ENCODE measurements at regions not wholly inside any gene's neighbourhood (a gene's known extent, or its start where the extent isn't known, plus 50 kb on each side); places are given as distances from the start of the nearest gene placed in this dataset.

GRCh38 chr7:20016669-20017068 lies 200.5 kb downstream of the MACC1 start:
- Histone ChIP-seq H3K4me2 (ENCODE audit: low read depth, low read length, poor library complexity, severe bottlenecking) (no peak overlapping the region), H3K9me3 (ENCODE audit: low read length) (no peaks in the 10 kb centered on the region), H3K27me3 (ENCODE audit: low read length) (no peaks in the 10 kb centered on the region), H3K4me3 (ENCODE audit: low read length) (no peak overlapping the region), H3K4me1 (ENCODE audit: low read length) (peaks cover 13% of the 10 kb centered on the region), H3K9ac (ENCODE audit: low read length) (no peak overlapping the region), H2AFZ (ENCODE audit: low read length) (no peak overlapping the region), H3K79me2 (ENCODE audit: low read length) (no peaks in the 10 kb centered on the region), H3K36me3 (ENCODE audit: insufficient read depth, low read length) (no peaks in the 10 kb centered on the region), H3K27ac (ENCODE audit: low read length) (no peak overlapping the region), H3K9me2 (replicated peaks; ENCODE audit: insufficient read depth, low read length) (no peaks in the 10 kb centered on the region), H4K20me1 (ENCODE audit: insufficient read depth, low read depth, low read length) (no peaks in the 10 kb centered on the region)
- DNase-seq = no peak

GRCh38 chr7:20013536-20013935 lies 203.6 kb downstream of the MACC1 start:
- H4K20me1 ChIP-seq (ENCODE audit: insufficient read depth, low read depth, low read length) = no peaks in the 10 kb centered on the region
- no peak overlapping the region for H2AFZ ChIP-seq (ENCODE audit: low read length)
- peaks cover 13% of the 10 kb centered on the region for H3K4me1 ChIP-seq (ENCODE audit: low read length)
- H3K36me3 ChIP-seq (ENCODE audit: insufficient read depth, low read length) = no peaks in the 10 kb centered on the region
- no peak overlapping the region for H3K27ac ChIP-seq (ENCODE audit: low read length)
- H3K9me2 ChIP-seq (replicated peaks; ENCODE audit: insufficient read depth, low read length) = no peaks in the 10 kb centered on the region
- H3K4me3 ChIP-seq (ENCODE audit: low read length) = no peak overlapping the region
- no peaks in the 10 kb centered on the region for H3K9me3 ChIP-seq (ENCODE audit: low read length)
- no peaks in the 10 kb centered on the region for H3K27me3 ChIP-seq (ENCODE audit: low read length)
- H3K4me2 ChIP-seq (ENCODE audit: low read depth, low read length, poor library complexity, severe bottlenecking) = no peak overlapping the region
- H3K9ac ChIP-seq (ENCODE audit: low read length) = no peak overlapping the region
- DNase-seq = peak; percentile 41
- H3K79me2 ChIP-seq (ENCODE audit: low read length) = no peaks in the 10 kb centered on the region

DNA sequence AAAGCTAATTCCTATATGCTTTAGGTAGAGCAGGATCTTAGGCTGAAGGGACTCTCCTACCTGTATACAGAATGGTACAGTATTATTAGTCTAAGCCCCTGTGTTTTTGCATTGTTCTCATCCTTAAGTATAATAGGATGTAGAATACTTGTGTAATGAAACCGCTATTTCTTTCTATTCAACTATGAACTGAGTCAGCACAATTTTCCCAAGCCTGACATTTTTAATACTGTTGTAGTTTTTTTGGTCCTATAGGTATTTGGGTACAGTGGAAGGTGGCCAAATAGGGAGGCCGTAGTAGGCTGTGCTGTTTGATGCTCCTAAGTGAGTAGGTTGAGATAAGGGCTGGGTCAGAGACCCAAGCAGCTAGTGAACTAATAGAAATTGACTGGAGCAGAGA lies 205.1 kb downstream of the MACC1 start:
- DNase-seq = no peak
- H3K9me3 ChIP-seq (ENCODE audit: low read length) = no peaks in the 10 kb centered on the region
- no peaks in the 10 kb centered on the region for H4K20me1 ChIP-seq (ENCODE audit: insufficient read depth, low read depth, low read length)
- peaks cover 13% of the 10 kb centered on the region for H3K4me1 ChIP-seq (ENCODE audit: low read length)
- no peak overlapping the region for H3K4me2 ChIP-seq (ENCODE audit: low read depth, low read length, poor library complexity, severe bottlenecking)
- H3K4me3 ChIP-seq (ENCODE audit: low read length) = no peak overlapping the region
- H3K79me2 ChIP-seq (ENCODE audit: low read length) = no peaks in the 10 kb centered on the region
- no peaks in the 10 kb centered on the region for H3K36me3 ChIP-seq (ENCODE audit: insufficient read depth, low read length)
- H3K9ac ChIP-seq (ENCODE audit: low read length) = no peak overlapping the region
- H3K9me2 ChIP-seq (replicated peaks; ENCODE audit: insufficient read depth, low read length) = no peaks in the 10 kb centered on the region
- H3K27ac ChIP-seq (ENCODE audit: low read length) = no peak overlapping the region
- no peaks in the 10 kb centered on the region for H3K27me3 ChIP-seq (ENCODE audit: low read length)
- no peak overlapping the region for H2AFZ ChIP-seq (ENCODE audit: low read length)

GRCh38 chr7:20010877-20011276 lies 206.3 kb downstream of the MACC1 start:
- Histone ChIP-seq H2AFZ (ENCODE audit: low read length) (no peak overlapping the region), H3K4me1 (ENCODE audit: low read length) (peaks cover 13% of the 10 kb centered on the region), H3K4me2 (ENCODE audit: low read depth, low read length, poor library complexity, severe bottlenecking) (no peak overlapping the region), H3K36me3 (ENCODE audit: insufficient read depth, low read length) (no peaks in the 10 kb centered on the region), H3K27me3 (ENCODE audit: low read length) (no peaks in the 10 kb centered on the region), H3K9me3 (ENCODE audit: low read length) (no peaks in the 10 kb centered on the region), H3K9me2 (replicated peaks; ENCODE audit: insufficient read depth, low read length) (no peaks in the 10 kb centered on the region), H4K20me1 (ENCODE audit: insufficient read depth, low read depth, low read length) (no peaks in the 10 kb centered on the region), H3K27ac (ENCODE audit: low read length) (no peak overlapping the region), H3K79me2 (ENCODE audit: low read length) (no peaks in the 10 kb centered on the region), H3K4me3 (ENCODE audit: low read length) (no peak overlapping the region), H3K9ac (ENCODE audit: low read length) (no peak overlapping the region)
- DNase-seq = no peak

- DNase-seq = no peak
- no peaks in the 10 kb centered on the region for H3K79me2 ChIP-seq (ENCODE audit: low read length)
- no peaks in the 10 kb centered on the region for H4K20me1 ChIP-seq (ENCODE audit: insufficient read depth, low read depth, low read length)
- no peak overlapping the region for H2AFZ ChIP-seq (ENCODE audit: low read length)
- no peak overlapping the region for H3K4me2 ChIP-seq (ENCODE audit: low read depth, low read length, poor library complexity, severe bottlenecking)
- H3K36me3 ChIP-seq (ENCODE audit: insufficient read depth, low read length) = no peaks in the 10 kb centered on the region
- no peaks in the 10 kb centered on the region for H3K9me3 ChIP-seq (ENCODE audit: low read length)
- H3K9me2 ChIP-seq (replicated peaks; ENCODE audit: insufficient read depth, low read length) = no peaks in the 10 kb centered on the region
- no peaks in the 10 kb centered on the region for H3K27me3 ChIP-seq (ENCODE audit: low read length)
- no peak overlapping the region for H3K27ac ChIP-seq (ENCODE audit: low read length)
- no peaks in the 10 kb centered on the region for H3K4me1 ChIP-seq (ENCODE audit: low read length)
- H3K9ac ChIP-seq (ENCODE audit: low read length) = no peak overlapping the region
- no peak overlapping the region for H3K4me3 ChIP-seq (ENCODE audit: low read length)
Observed at GRCh38 chr7:20007510-20007909, 209.7 kb downstream of the MACC1 start.

DNA sequence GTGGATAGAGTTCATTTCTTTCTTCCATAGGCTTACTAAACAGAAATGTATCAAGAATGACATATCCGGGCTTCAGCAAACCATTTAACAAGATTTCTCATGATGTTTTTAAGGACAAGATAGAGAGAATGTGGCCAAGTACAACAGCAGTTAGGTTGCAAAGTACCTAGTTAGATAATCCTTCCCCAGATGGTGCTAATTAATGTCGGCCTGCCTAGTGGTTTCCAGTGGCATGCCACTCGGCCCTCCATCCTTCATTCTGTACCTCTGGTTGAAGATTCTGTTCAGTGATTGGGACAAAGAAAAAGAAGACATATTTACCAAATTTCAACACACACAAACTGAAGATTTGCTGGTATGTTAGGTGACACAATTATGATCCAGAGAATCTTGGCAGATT lies 212.1 kb downstream of the MACC1 start:
- Histone ChIP-seq H3K79me2 (ENCODE audit: low read length) (no peaks in the 10 kb centered on the region), H3K4me3 (ENCODE audit: low read length) (no peak overlapping the region), H4K20me1 (ENCODE audit: insufficient read depth, low read depth, low read length) (no peaks in the 10 kb centered on the region), H3K36me3 (ENCODE audit: insufficient read depth, low read length) (no peaks in the 10 kb centered on the region), H3K4me1 (ENCODE audit: low read length) (no peaks in the 10 kb centered on the region), H3K27me3 (ENCODE audit: low read length) (no peaks in the 10 kb centered on the region), H3K27ac (ENCODE audit: low read length) (no peak overlapping the region), H3K9me2 (replicated peaks; ENCODE audit: insufficient read depth, low read length) (no peaks in the 10 kb centered on the region), H3K9me3 (ENCODE audit: low read length) (no peaks in the 10 kb centered on the region), H3K4me2 (ENCODE audit: low read depth, low read length, poor library complexity, severe bottlenecking) (no peak overlapping the region), H3K9ac (ENCODE audit: low read length) (no peak overlapping the region), H2AFZ (ENCODE audit: low read length) (no peak overlapping the region)
- no peak for DNase-seq

DNA sequence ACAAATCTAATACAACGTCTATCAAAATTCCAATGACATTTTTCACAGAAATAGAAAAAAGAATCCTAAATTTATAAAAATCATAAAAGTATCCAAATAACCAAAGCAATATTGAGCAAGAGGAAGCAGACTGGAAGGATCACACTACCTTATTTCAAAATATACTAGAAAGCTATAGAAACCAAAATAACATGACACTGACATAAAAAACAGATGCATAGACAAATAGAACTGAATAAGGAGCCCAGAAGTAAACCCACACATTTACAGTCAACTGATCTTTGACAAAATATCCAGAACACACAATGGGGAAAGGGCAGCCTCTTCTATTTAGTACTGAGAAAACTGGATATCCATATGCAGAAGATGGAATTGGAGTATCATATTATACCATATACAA lies 217.5 kb downstream of the MACC1 start:
- no peaks in the 10 kb centered on the region for H3K9me2 ChIP-seq (replicated peaks; ENCODE audit: insufficient read depth, low read length)
- H3K79me2 ChIP-seq (ENCODE audit: low read length) = no peaks in the 10 kb centered on the region
- no peak for DNase-seq
- H3K27ac ChIP-seq (ENCODE audit: low read length) = no peak overlapping the region
- H3K27me3 ChIP-seq (ENCODE audit: low read length) = no peaks in the 10 kb centered on the region
- no peak overlapping the region for H3K4me2 ChIP-seq (ENCODE audit: low read depth, low read length, poor library complexity, severe bottlenecking)
- no peaks in the 10 kb centered on the region for H3K9me3 ChIP-seq (ENCODE audit: low read length)
- no peaks in the 10 kb centered on the region for H3K4me1 ChIP-seq (ENCODE audit: low read length)
- no peak overlapping the region for H2AFZ ChIP-seq (ENCODE audit: low read length)
- H4K20me1 ChIP-seq (ENCODE audit: insufficient read depth, low read depth, low read length) = no peaks in the 10 kb centered on the region
- H3K9ac ChIP-seq (ENCODE audit: low read length) = no peak overlapping the region
- no peak overlapping the region for H3K4me3 ChIP-seq (ENCODE audit: low read length)
- no peaks in the 10 kb centered on the region for H3K36me3 ChIP-seq (ENCODE audit: insufficient read depth, low read length)

GRCh38 chr7:19991936-19992335 lies 218.5 kb upstream of the TMEM196 start:
- DNase-seq = no peak
- H2AFZ ChIP-seq (ENCODE audit: low read length) = no peak overlapping the region
- no peaks in the 10 kb centered on the region for H3K36me3 ChIP-seq (ENCODE audit: insufficient read depth, low read length)
- no peak overlapping the region for H3K4me2 ChIP-seq (ENCODE audit: low read depth, low read length, poor library complexity, severe bottlenecking)
- no peaks in the 10 kb centered on the region for H4K20me1 ChIP-seq (ENCODE audit: insufficient read depth, low read depth, low read length)
- H3K9me2 ChIP-seq (replicated peaks; ENCODE audit: insufficient read depth, low read length) = no peaks in the 10 kb centered on the region
- H3K79me2 ChIP-seq (ENCODE audit: low read length) = no peaks in the 10 kb centered on the region
- H3K27me3 ChIP-seq (ENCODE audit: low read length) = no peaks in the 10 kb centered on the region
- no peaks in the 10 kb centered on the region for H3K9me3 ChIP-seq (ENCODE audit: low read length)
- no peak overlapping the region for H3K27ac ChIP-seq (ENCODE audit: low read length)
- H3K4me3 ChIP-seq (ENCODE audit: low read length) = no peak overlapping the region
- H3K4me1 ChIP-seq (ENCODE audit: low read length) = no peaks in the 10 kb centered on the region
- H3K9ac ChIP-seq (ENCODE audit: low read length) = no peak overlapping the region

- H3K9me3 ChIP-seq (ENCODE audit: low read length) = no peaks in the 10 kb centered on the region
- no peak for DNase-seq
- H3K27ac ChIP-seq (ENCODE audit: low read length) = no peak overlapping the region
- H4K20me1 ChIP-seq (ENCODE audit: insufficient read depth, low read depth, low read length) = no peaks in the 10 kb centered on the region
- no peak overlapping the region for H3K4me2 ChIP-seq (ENCODE audit: low read depth, low read length, poor library complexity, severe bottlenecking)
- H3K9me2 ChIP-seq (replicated peaks; ENCODE audit: insufficient read depth, low read length) = no peaks in the 10 kb centered on the region
- H3K79me2 ChIP-seq (ENCODE audit: low read length) = no peaks in the 10 kb centered on the region
- H3K27me3 ChIP-seq (ENCODE audit: low read length) = no peaks in the 10 kb centered on the region
- no peaks in the 10 kb centered on the region for H3K36me3 ChIP-seq (ENCODE audit: insufficient read depth, low read length)
- no peak overlapping the region for H3K4me3 ChIP-seq (ENCODE audit: low read length)
- H3K9ac ChIP-seq (ENCODE audit: low read length) = no peak overlapping the region
- no peaks in the 10 kb centered on the region for H3K4me1 ChIP-seq (ENCODE audit: low read length)
- no peak overlapping the region for H2AFZ ChIP-seq (ENCODE audit: low read length)
Observed at GRCh38 chr7:19989906-19990305, 216.5 kb upstream of the TMEM196 start.
